Suprapubic skin (tissue), 4 donors: ENCODE measurements at regions not wholly inside any gene's neighbourhood (a gene's known extent, or its start where the extent isn't known, plus 50 kb on each side); places are given as distances from the start of the nearest gene placed in this dataset.

Source experiments
- DNase-seq, 2 donors: peaks; one replicate each; pipeline ENCODE4 v3.0.0-alpha.2; 2019; ENCODE audit warnings: low spot score in 2 of 2
- H3K27ac ChIP-seq: fragments of 200-600 bp; sonication (generic); one replicate; pipeline ENCODE4 v1.5.1; 2019
- H3K27me3 ChIP-seq: fragments of 200-600 bp; sonication (generic); one replicate; pipeline ENCODE4 v1.5.1; 2019
- H3K36me3 ChIP-seq: fragments of 200-600 bp; sonication (generic); one replicate; pipeline ENCODE4 v1.5.1; 2019
- H3K4me1 ChIP-seq: fragments of 200-600 bp; sonication (generic); one replicate; pipeline ENCODE4 v1.5.1; 2019
- H3K4me3 ChIP-seq: fragments of 200-600 bp; sonication (generic); one replicate; pipeline ENCODE4 v1.5.1; 2019; ENCODE audit warnings: mild to moderate bottlenecking
- H3K9me3 ChIP-seq: fragments of 200-600 bp; sonication (generic); one replicate; pipeline ENCODE4 v1.5.1; 2019
- EP300 ChIP-seq: sonication (generic); formaldehyde crosslinking; IDR thresholded peaks from one replicate; pipeline ENCODE4 v1.6.1; 2017; ENCODE audit warnings: antibody characterized with exemption
- POLR2A ChIP-seq, 2 donors: fragments of 450-650 bp; IDR thresholded peaks; one replicate each; pipeline ENCODE4 v1.6.1; 2017; ENCODE audit warnings: antibody characterized with exemption in 2 of 2, mild to moderate bottlenecking in 2 of 2, moderate library complexity in 2 of 2
- POLR2AphosphoS5 ChIP-seq, 3 donors: sonication (generic); formaldehyde crosslinking; IDR thresholded peaks; one replicate each; pipeline ENCODE4 v1.6.1; 2017; ENCODE audit warnings: antibody characterized with exemption in 3 of 3
- WGBS: methylation state at CpG from one replicate; pipeline ENCODE4 v1.1.5; 2018; 5-methylcytosine and 5-hydroxymethylcytosine counted together
- TF ChIP-seq, protein P1 (sequence below), 2 donors: fragments of 200-600 bp in 1 of 2; fragments of 450-650 bp in 1 of 2; sonication (generic) in 1 of 2; IDR thresholded peaks; one replicate each; pipeline ENCODE4 v1.5.1; 2016 to 2019; ENCODE audit warnings: antibody characterized with exemption in 2 of 2, mild to moderate bottlenecking in 1 of 2, moderate library complexity in 1 of 2

DNA sequence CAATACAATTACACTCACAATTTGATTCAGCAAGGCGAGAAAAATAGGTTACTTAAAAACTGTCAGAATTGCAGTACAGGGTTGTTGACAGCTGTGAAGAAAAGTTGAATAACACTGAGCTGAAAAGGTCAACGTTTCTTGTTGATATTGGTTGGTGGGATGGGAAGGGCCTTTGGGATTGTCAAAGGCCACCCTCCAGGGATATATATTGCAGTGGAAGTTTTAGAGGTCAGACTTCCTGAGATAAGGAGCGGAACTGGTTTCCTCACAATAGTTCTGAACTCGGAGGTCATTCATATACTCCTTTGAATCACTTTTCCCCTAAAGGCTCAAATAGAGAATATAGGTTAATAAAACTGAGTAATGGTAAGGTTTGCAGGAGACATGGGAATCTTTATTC is 417.2 kb downstream of the RAPGEF2 start:
- Histone ChIP-seq H3K27ac (no peak overlapping the region), H3K27me3 (no peaks in the 10 kb centered on the region), H3K4me3 (no peak overlapping the region), H3K36me3 (no peaks in the 10 kb centered on the region), H3K9me3 (no peaks in the 10 kb centered on the region), H3K4me1 (no peaks in the 10 kb centered on the region)
- WGBS, result 40% methylated on average over 4 of the region's 4 CpGs
- TF ChIP-seq EP300, result no peak
- TF ChIP-seq POLR2A (IDR thresholded peaks at IDR 0.05), result no peak
- TF ChIP-seq, protein P1, sequence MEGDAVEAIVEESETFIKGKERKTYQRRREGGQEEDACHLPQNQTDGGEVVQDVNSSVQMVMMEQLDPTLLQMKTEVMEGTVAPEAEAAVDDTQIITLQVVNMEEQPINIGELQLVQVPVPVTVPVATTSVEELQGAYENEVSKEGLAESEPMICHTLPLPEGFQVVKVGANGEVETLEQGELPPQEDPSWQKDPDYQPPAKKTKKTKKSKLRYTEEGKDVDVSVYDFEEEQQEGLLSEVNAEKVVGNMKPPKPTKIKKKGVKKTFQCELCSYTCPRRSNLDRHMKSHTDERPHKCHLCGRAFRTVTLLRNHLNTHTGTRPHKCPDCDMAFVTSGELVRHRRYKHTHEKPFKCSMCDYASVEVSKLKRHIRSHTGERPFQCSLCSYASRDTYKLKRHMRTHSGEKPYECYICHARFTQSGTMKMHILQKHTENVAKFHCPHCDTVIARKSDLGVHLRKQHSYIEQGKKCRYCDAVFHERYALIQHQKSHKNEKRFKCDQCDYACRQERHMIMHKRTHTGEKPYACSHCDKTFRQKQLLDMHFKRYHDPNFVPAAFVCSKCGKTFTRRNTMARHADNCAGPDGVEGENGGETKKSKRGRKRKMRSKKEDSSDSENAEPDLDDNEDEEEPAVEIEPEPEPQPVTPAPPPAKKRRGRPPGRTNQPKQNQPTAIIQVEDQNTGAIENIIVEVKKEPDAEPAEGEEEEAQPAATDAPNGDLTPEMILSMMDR (IDR thresholded peaks at IDR 0.05), result no peak
- TF ChIP-seq POLR2AphosphoS5 (IDR thresholded peaks at IDR 0.05), result no peak
- no peak for DNase-seq

DNA sequence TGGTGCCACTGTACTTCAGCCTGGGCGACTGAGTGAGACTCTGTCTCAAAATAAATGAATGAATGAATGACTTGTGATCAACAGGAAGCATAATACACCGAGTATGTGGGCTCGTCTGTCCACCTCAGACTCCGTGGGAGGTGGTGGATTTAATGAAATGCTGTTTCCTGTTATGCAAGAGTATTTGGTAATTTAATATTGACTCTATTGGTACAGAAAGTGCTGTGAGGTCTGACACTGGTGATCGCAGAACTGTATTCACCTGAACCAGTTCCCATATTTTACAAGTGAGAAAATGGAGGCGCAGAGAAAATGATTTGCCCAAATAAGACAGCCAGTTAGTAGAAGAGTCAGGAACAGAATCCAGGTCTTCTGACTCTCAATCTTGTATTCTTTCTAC is 423.3 kb downstream of the RAPGEF2 start:
- Histone ChIP-seq H3K9me3 (no peaks in the 10 kb centered on the region), H3K27ac (no peak overlapping the region), H3K4me3 (no peak overlapping the region), H3K4me1 (no peaks in the 10 kb centered on the region), H3K36me3 (no peaks in the 10 kb centered on the region), H3K27me3 (no peaks in the 10 kb centered on the region)
- 80% methylated on average over 6 of the region's 6 CpGs for WGBS
- no peak for TF ChIP-seq EP300
- TF ChIP-seq, protein P1 (IDR thresholded peaks at IDR 0.05), result no peak
- no peak for TF ChIP-seq POLR2A (IDR thresholded peaks at IDR 0.05)
- TF ChIP-seq POLR2AphosphoS5 (IDR thresholded peaks at IDR 0.05), result no peak
- DNase-seq, result no peak

DNA sequence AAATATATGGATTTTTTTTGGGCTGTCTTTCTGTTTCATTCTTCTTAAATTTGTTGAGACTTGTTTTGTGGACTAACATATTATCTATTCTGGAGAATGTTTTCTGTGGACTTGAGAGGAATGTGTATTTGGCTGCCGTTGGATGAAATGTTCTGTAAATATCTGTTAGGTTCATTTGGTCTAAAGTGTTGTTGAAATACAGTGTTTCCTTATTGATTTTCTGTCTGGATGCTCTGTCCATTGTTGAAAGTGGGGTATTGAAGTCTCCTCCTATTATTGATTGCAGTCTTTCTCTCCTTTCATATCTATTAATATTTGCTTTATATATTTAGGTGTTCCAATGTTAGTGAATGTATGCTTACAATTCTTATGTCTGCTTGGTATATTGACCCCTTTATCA is 431.8 kb downstream of the RAPGEF2 start:
- TF ChIP-seq EP300, result no peak
- no peak for TF ChIP-seq POLR2AphosphoS5 (IDR thresholded peaks at IDR 0.05)
- TF ChIP-seq POLR2A (IDR thresholded peaks at IDR 0.05), result no peak
- TF ChIP-seq, protein P1 (IDR thresholded peaks at IDR 0.05), result no peak
- DNase-seq, result no peak
- H3K36me3 ChIP-seq, result no peaks in the 10 kb centered on the region
- no peaks in the 10 kb centered on the region for H3K4me1 ChIP-seq
- 76% methylated on average over 1 of the region's 1 CpG for WGBS
- no peak overlapping the region for H3K27ac ChIP-seq
- H3K27me3 ChIP-seq, result no peaks in the 10 kb centered on the region
- peaks cover 15% of the 10 kb centered on the region for H3K9me3 ChIP-seq
- H3K4me3 ChIP-seq, result no peak overlapping the region

DNA sequence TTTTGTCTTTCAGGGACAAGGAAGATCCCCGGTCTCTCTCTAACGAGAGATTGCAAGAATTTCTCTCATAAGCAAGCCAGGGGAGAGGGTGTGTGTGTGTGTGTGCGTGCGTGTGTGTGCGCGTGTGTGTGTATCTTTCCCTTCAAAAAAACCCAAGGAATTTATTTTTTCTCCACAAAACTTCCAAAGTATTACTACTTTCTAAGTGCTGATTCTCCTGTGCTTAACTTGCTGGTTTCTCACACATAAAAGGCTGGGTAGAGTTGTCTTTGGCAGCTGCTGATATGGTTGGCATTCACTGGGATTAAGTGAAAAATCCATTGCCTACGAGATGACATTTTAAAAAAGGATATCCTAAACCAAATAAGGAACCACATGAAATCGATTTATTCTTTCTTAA is 435.7 kb downstream of the RAPGEF2 start:
- Histone ChIP-seq H3K4me3 (no peak overlapping the region), H3K4me1 (no peaks in the 10 kb centered on the region), H3K36me3 (no peaks in the 10 kb centered on the region), H3K27me3 (no peaks in the 10 kb centered on the region), H3K27ac (no peak overlapping the region), H3K9me3 (peaks cover 15% of the 10 kb centered on the region)
- TF ChIP-seq, protein P1 (IDR thresholded peaks at IDR 0.05), result no peak
- TF ChIP-seq EP300 (no peak), POLR2AphosphoS5 (IDR thresholded peaks at IDR 0.05) (no peak), POLR2A (IDR thresholded peaks at IDR 0.05) (no peak)
- WGBS, result 66% methylated on average over 8 of the region's 8 CpGs
- DNase-seq, result no peak

DNA sequence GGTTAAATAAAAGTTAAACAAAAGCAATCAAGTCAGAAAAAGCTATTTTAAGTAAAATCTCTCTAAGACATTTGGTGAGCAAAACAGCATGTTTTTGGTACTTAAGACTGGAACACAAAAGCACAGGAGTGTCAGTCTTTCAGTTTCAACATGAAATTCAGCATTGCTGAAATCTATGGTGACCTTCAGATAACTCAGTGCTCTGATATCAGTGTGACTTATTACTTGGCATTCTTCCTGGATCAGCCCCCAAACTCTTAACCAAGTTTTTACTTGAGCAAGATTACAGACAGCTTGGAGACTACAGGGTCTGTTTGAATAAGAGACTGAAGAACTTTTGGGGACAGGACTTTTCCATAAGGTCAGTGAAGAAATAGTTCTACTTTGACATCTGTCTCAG is 437.2 kb downstream of the RAPGEF2 start:
- no peaks in the 10 kb centered on the region for H3K4me1 ChIP-seq
- no peak for DNase-seq
- H3K36me3 ChIP-seq, result no peaks in the 10 kb centered on the region
- no peak overlapping the region for H3K4me3 ChIP-seq
- no peak overlapping the region for H3K27ac ChIP-seq
- TF ChIP-seq POLR2AphosphoS5 (IDR thresholded peaks at IDR 0.05) (no peak), EP300 (no peak), POLR2A (IDR thresholded peaks at IDR 0.05) (no peak)
- TF ChIP-seq, protein P1 (IDR thresholded peaks at IDR 0.05), result no peak
- H3K9me3 ChIP-seq, result peaks cover 15% of the 10 kb centered on the region
- H3K27me3 ChIP-seq, result no peaks in the 10 kb centered on the region
